ENCODE measurements at regions not wholly inside any gene's neighbourhood (a gene's known extent, or its start where the extent isn't known, plus 50 kb on each side); places are given as distances from the start of the nearest gene placed in this dataset.

DNA sequence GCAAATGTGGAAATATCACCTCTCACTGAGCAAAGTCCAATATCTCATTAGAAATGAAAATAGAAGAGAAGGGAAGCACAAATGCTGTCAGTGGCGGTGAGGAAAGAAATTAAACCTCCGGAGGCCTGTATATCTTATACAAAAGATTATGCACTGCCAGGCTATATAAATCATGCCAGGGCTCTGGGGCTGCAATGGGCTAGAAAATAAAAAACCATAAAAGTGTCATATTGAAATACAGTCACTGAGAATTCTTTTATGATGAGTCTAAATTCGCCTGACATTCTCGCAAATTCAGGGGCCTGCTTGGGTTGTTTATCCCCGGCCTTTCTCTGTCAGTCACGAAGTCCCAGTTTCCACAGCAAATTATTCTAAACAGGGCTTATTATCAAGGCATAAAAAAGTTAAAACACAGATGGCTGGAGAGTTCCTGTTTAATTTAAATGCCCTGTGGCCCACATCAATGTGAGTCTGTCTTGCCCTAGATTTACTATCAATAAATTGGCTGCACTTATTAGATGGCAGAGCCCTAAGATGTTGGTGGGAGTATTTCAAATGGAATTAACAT, 193.8 kb downstream of the SNX10 start (continued):
- TF ChIP-seq, protein P1, sequence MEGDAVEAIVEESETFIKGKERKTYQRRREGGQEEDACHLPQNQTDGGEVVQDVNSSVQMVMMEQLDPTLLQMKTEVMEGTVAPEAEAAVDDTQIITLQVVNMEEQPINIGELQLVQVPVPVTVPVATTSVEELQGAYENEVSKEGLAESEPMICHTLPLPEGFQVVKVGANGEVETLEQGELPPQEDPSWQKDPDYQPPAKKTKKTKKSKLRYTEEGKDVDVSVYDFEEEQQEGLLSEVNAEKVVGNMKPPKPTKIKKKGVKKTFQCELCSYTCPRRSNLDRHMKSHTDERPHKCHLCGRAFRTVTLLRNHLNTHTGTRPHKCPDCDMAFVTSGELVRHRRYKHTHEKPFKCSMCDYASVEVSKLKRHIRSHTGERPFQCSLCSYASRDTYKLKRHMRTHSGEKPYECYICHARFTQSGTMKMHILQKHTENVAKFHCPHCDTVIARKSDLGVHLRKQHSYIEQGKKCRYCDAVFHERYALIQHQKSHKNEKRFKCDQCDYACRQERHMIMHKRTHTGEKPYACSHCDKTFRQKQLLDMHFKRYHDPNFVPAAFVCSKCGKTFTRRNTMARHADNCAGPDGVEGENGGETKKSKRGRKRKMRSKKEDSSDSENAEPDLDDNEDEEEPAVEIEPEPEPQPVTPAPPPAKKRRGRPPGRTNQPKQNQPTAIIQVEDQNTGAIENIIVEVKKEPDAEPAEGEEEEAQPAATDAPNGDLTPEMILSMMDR (IDR thresholded peaks at IDR 0.05; ENCODE audit: low read depth, low read length, missing input control): no peak
- no peak for TF ChIP-seq HNF4G (IDR thresholded peaks at IDR 0.05)

DNA sequence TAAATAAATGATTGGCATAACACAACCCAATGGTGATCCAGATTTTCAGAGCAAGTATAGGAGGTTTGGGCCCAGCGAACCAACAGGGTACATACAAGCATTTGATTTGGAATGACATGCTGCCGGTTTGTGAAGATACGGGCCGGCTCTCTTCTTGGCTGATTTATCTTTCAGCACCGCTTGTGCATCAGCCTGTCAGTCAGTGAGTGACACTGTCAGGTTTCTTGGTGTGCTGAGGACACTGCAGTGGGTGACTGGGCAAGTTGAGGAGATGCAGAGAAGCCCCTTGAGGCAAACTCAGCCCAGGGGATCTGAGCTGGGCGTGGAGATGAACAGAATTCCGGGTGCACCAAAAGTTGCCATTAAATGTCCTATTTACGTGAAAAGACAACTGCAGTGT, 194.5 kb downstream of the SNX10 start:
- Histone ChIP-seq H3K9ac (ENCODE audit: low read depth in 1 of 2, low read length in 2 of 2) (no peak overlapping the region), H3K4me1 (ENCODE audit: control insufficient read depth in 4 of 4, insufficient read depth in 4 of 4, low read length in 3 of 4) (no peaks in the 10 kb centered on the region), H3K27ac (ENCODE audit: low read depth in 1 of 2, low read length in 2 of 2) (no peak overlapping the region), H3K36me3 (ENCODE audit: control insufficient read depth in 4 of 4, insufficient read depth in 3 of 4, low read depth in 1 of 4, low read length in 3 of 4) (no peaks in the 10 kb centered on the region), H3K4me3 (ENCODE audit: low read depth in 1 of 3, low read length in 3 of 3) (no peak overlapping the region), H3K9me3 (ENCODE audit: control insufficient read depth in 4 of 4, low read length in 3 of 4) (peaks cover 0 to 14% (median 3%) of the 10 kb centered on the region in 4 donors), H3K27me3 (ENCODE audit: control insufficient read depth in 4 of 4, insufficient read depth in 4 of 4, low read length in 3 of 4) (peaks cover 0 to 3% (median 0%) of the 10 kb centered on the region in 4 donors)
- DNase-seq (ENCODE audit: low spot score): no peak
- TF ChIP-seq, protein P1 (IDR thresholded peaks at IDR 0.05; ENCODE audit: low read depth, low read length, missing input control): no peak
- TF ChIP-seq, protein P2, sequence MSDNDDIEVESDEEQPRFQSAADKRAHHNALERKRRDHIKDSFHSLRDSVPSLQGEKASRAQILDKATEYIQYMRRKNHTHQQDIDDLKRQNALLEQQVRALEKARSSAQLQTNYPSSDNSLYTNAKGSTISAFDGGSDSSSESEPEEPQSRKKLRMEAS (IDR thresholded peaks at IDR 0.05): no peak
- TF ChIP-seq, protein P3, sequence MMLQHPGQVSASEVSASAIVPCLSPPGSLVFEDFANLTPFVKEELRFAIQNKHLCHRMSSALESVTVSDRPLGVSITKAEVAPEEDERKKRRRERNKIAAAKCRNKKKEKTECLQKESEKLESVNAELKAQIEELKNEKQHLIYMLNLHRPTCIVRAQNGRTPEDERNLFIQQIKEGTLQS (IDR thresholded peaks at IDR 0.05): no peak
- TF ChIP-seq EGR1 (IDR thresholded peaks at IDR 0.05; ENCODE audit: low read depth in 2 of 2): no peak
- no peak for TF ChIP-seq GABPA (IDR thresholded peaks at IDR 0.05 in 1 of 2, conservative IDR thresholded peaks at IDR 0.05 in 1 of 2)
- TF ChIP-seq HNF4G (IDR thresholded peaks at IDR 0.05): no peak
- TF ChIP-seq, protein P4, sequence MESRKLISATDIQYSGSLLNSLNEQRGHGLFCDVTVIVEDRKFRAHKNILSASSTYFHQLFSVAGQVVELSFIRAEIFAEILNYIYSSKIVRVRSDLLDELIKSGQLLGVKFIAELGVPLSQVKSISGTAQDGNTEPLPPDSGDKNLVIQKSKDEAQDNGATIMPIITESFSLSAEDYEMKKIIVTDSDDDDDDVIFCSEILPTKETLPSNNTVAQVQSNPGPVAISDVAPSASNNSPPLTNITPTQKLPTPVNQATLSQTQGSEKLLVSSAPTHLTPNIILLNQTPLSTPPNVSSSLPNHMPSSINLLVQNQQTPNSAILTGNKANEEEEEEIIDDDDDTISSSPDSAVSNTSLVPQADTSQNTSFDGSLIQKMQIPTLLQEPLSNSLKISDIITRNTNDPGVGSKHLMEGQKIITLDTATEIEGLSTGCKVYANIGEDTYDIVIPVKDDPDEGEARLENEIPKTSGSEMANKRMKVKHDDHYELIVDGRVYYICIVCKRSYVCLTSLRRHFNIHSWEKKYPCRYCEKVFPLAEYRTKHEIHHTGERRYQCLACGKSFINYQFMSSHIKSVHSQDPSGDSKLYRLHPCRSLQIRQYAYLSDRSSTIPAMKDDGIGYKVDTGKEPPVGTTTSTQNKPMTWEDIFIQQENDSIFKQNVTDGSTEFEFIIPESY (IDR thresholded peaks at IDR 0.05): no peak
- TF ChIP-seq NR2F2 (IDR thresholded peaks at IDR 0.05): no peak
- no peak for TF ChIP-seq FOXA2 (IDR thresholded peaks at IDR 0.05)
- TF ChIP-seq YY1 (IDR thresholded peaks at IDR 0.05): no peak
- TF ChIP-seq JUND (IDR thresholded peaks at IDR 0.05): no peak
- no peak for TF ChIP-seq RAD21 (IDR thresholded peaks at IDR 0.05)
- no peak for TF ChIP-seq HNF4A (conservative IDR thresholded peaks at IDR 0.05)
- TF ChIP-seq TAF1 (conservative IDR thresholded peaks at IDR 0.05): no peak
- TF ChIP-seq RXRA (IDR thresholded peaks at IDR 0.05): no peak
- TF ChIP-seq, protein P5, sequence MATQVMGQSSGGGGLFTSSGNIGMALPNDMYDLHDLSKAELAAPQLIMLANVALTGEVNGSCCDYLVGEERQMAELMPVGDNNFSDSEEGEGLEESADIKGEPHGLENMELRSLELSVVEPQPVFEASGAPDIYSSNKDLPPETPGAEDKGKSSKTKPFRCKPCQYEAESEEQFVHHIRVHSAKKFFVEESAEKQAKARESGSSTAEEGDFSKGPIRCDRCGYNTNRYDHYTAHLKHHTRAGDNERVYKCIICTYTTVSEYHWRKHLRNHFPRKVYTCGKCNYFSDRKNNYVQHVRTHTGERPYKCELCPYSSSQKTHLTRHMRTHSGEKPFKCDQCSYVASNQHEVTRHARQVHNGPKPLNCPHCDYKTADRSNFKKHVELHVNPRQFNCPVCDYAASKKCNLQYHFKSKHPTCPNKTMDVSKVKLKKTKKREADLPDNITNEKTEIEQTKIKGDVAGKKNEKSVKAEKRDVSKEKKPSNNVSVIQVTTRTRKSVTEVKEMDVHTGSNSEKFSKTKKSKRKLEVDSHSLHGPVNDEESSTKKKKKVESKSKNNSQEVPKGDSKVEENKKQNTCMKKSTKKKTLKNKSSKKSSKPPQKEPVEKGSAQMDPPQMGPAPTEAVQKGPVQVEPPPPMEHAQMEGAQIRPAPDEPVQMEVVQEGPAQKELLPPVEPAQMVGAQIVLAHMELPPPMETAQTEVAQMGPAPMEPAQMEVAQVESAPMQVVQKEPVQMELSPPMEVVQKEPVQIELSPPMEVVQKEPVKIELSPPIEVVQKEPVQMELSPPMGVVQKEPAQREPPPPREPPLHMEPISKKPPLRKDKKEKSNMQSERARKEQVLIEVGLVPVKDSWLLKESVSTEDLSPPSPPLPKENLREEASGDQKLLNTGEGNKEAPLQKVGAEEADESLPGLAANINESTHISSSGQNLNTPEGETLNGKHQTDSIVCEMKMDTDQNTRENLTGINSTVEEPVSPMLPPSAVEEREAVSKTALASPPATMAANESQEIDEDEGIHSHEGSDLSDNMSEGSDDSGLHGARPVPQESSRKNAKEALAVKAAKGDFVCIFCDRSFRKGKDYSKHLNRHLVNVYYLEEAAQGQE (IDR thresholded peaks at IDR 0.05): no peak
- TF ChIP-seq FOXA1 (IDR thresholded peaks at IDR 0.05): no peak
- no peak for TF ChIP-seq SP1 (IDR thresholded peaks at IDR 0.05)
- 92% methylated on average over 8 of the region's 8 CpGs for WGBS
